Activated CD4-positive, alpha-beta T cell treated with anti-CD3 and anti-CD28 coated beads for 24 hours (primary cell): ENCODE measurements at regions not wholly inside any gene's neighbourhood (a gene's known extent, or its start where the extent isn't known, plus 50 kb on each side); places are given as distances from the start of the nearest gene placed in this dataset.

Experiments used
- DNase-seq, 2 donors: peaks; one replicate each; pipeline ENCODE4 v3.0.0-alpha.2; 2020; ENCODE audit warnings: low read depth in 2 of 2

- DNase-seq = no peak
These were observed 173.7 kb upstream of the ZNF507 start for GRCh38 chr19:32171719-32172151.

GRCh38 chr19:32172566-32173160, 172.7 kb upstream of the ZNF507 start:
- no peak for DNase-seq

GRCh38 chr19:32173836-32174235, 171.6 kb upstream of the ZNF507 start:
- DNase-seq = no peak

GRCh38 chr19:32174386-32175113, 170.9 kb upstream of the ZNF507 start:
- no peak for DNase-seq

GRCh38 chr19:32176591-32176990, 168.8 kb upstream of the ZNF507 start:
- no peak for DNase-seq

GRCh38 chr19:32177686-32178085, 167.7 kb upstream of the ZNF507 start:
- no peak for DNase-seq

GRCh38 chr19:32178401-32178800, 167.0 kb upstream of the ZNF507 start:
- DNase-seq = no peak

- no peak for DNase-seq
These were observed 166.5 kb upstream of the ZNF507 start for GRCh38 chr19:32178956-32179355.

GRCh38 chr19:32181216-32181920, 164.0 kb upstream of the ZNF507 start:
- DNase-seq = no peak

- no peak for DNase-seq
These were observed 158.7 kb upstream of the ZNF507 start for GRCh38 chr19:32186542-32187330.

GRCh38 chr19:32188921-32189320, 156.5 kb upstream of the ZNF507 start:
- no peak for DNase-seq

GRCh38 chr19:32189956-32190706, 155.3 kb upstream of the ZNF507 start:
- no peak for DNase-seq

- no peak for DNase-seq
These were observed 153.5 kb upstream of the ZNF507 start for GRCh38 chr19:32191921-32192320.

GRCh38 chr19:32195706-32196610, 149.5 kb upstream of the ZNF507 start:
- DNase-seq = no peak

GRCh38 chr19:32196690-32197420, 148.6 kb upstream of the ZNF507 start:
- DNase-seq = no peak

GRCh38 chr19:32197896-32198882, 147.2 kb upstream of the ZNF507 start:
- no peak for DNase-seq

- DNase-seq = no peak
These were observed 145.8 kb upstream of the ZNF507 start for GRCh38 chr19:32199501-32200040.
